Keratinocyte (primary cell): ENCODE measurements at regions not wholly inside any gene's neighbourhood (a gene's known extent, or its start where the extent isn't known, plus 50 kb on each side); places are given as distances from the start of the nearest gene placed in this dataset.

Experiments used
- EZH2 ChIP-seq: IDR thresholded peaks from one replicate; pipeline ENCODE4 v1.6.1; 2012; ENCODE audit warnings: inconsistent platforms, mild to moderate bottlenecking, low read length, moderate library complexity
- TF ChIP-seq, protein P1 (sequence below), 3 experiments: IDR thresholded peaks in 1 of 3; conservative IDR thresholded peaks in 1 of 3; optimal IDR thresholded peaks in 1 of 3; 2 replicates in 2 of 3; 3 replicates in 1 of 3; pipeline versions ENCODE3 to v1.5.1; 2011; ENCODE audit warnings: low read length in 3 of 3, mild to moderate bottlenecking in 3 of 3, moderate library complexity in 2 of 3, control low read depth in 1 of 3, inconsistent platforms in 1 of 3; ENCODE audit not compliant: insufficient read depth in 2 of 3; ENCODE audit errors: extremely low read depth in 1 of 3

DNA sequence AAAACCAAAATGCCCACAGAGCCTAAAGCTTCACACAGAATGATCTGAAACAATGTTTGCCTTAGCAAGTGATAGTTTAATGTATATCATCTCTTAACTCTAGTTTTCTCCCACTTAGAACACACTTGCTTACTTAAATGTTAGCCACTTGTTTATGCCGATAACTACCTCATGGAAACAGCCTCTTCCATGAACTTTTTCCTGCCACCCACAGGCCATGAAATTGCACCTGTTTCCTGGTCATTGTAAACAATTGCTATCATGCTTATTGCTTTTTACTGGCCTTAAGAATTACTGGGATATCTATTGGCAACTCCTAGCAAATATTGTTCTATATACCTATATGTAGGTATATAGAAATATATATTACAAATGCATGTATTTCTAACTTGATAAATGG, 231.1 kb downstream of the HDGFL1 start:
- TF ChIP-seq, protein P1, sequence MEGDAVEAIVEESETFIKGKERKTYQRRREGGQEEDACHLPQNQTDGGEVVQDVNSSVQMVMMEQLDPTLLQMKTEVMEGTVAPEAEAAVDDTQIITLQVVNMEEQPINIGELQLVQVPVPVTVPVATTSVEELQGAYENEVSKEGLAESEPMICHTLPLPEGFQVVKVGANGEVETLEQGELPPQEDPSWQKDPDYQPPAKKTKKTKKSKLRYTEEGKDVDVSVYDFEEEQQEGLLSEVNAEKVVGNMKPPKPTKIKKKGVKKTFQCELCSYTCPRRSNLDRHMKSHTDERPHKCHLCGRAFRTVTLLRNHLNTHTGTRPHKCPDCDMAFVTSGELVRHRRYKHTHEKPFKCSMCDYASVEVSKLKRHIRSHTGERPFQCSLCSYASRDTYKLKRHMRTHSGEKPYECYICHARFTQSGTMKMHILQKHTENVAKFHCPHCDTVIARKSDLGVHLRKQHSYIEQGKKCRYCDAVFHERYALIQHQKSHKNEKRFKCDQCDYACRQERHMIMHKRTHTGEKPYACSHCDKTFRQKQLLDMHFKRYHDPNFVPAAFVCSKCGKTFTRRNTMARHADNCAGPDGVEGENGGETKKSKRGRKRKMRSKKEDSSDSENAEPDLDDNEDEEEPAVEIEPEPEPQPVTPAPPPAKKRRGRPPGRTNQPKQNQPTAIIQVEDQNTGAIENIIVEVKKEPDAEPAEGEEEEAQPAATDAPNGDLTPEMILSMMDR (optimal IDR thresholded peaks at IDR 0.05 in 1 of 3, IDR thresholded peaks at IDR 0.05 in 1 of 3, conservative IDR thresholded peaks at IDR 0.05 in 1 of 3; ENCODE audit: extremely low read depth in 1 of 3, insufficient read depth in 2 of 3, low read length in 3 of 3) = no peak
- no peak for TF ChIP-seq EZH2
